ENCODE measurements at regions not wholly inside any gene's neighbourhood (a gene's known extent, or its start where the extent isn't known, plus 50 kb on each side); places are given as distances from the start of the nearest gene placed in this dataset.

DNA sequence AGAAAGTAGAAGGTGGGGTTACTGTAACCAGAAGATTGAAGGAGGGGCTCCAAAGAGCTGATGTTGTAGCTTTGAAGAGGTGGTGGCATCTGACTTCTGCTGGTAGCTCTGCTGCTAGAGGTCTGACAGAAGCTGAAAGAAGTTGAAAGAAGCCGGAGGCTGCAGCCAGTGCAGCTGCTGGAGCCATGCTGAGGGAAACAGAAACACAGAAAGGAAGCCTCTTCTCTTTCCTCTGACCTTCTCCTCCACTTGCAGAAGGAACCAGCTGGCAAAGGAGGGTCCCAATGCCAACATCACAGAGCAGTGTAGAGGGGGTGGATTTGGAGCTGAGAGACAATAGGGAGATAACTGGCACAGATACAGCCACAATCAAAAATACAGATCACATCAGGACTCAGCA is 89.3 kb upstream of the HHIP start:
- TF ChIP-seq POLR2A (IDR thresholded peaks at IDR 0.05; ENCODE audit: low read depth, low read length) (no peak), MXI1 (IDR thresholded peaks at IDR 0.05; ENCODE audit: borderline replicate concordance, low read depth, low read length) (no peak)
- TF ChIP-seq, protein P1, sequence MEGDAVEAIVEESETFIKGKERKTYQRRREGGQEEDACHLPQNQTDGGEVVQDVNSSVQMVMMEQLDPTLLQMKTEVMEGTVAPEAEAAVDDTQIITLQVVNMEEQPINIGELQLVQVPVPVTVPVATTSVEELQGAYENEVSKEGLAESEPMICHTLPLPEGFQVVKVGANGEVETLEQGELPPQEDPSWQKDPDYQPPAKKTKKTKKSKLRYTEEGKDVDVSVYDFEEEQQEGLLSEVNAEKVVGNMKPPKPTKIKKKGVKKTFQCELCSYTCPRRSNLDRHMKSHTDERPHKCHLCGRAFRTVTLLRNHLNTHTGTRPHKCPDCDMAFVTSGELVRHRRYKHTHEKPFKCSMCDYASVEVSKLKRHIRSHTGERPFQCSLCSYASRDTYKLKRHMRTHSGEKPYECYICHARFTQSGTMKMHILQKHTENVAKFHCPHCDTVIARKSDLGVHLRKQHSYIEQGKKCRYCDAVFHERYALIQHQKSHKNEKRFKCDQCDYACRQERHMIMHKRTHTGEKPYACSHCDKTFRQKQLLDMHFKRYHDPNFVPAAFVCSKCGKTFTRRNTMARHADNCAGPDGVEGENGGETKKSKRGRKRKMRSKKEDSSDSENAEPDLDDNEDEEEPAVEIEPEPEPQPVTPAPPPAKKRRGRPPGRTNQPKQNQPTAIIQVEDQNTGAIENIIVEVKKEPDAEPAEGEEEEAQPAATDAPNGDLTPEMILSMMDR (conservative IDR thresholded peaks at IDR 0.05; ENCODE audit: low read depth, low read length), result no peak
